ENCODE measurements at regions not wholly inside any gene's neighbourhood (a gene's known extent, or its start where the extent isn't known, plus 50 kb on each side); places are given as distances from the start of the nearest gene placed in this dataset.
"Not testable (repeated sequence)": the region's sequence is repeated elsewhere in the genome, so short reads cannot be mapped to it uniquely, and the experiment has no call there.

DNA sequence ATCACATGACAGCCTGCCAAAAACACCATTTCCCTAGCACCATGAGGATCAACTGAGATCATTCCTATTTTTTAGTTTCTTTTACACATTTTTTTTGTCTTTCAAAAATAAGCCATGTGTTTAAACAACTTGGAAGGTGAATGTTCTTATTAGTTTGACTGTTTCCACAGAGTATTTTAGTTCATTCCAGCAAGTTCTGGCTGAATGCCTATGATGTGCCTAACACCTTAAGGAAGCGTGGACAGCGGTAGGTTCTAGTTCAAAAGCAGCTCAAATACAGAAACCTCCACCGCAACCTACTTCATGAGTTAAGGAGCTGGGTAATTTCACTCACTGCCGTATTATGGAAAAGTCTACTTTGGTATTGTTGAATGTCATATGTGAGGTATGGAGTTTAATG lies 101.3 kb upstream of the ADAMTS9 start:
- no peak for DNase-seq

- DNase-seq = no peak
Observed at GRCh38 chr3:64783200-64783599, 95.4 kb upstream of the ADAMTS9 start.

DNA sequence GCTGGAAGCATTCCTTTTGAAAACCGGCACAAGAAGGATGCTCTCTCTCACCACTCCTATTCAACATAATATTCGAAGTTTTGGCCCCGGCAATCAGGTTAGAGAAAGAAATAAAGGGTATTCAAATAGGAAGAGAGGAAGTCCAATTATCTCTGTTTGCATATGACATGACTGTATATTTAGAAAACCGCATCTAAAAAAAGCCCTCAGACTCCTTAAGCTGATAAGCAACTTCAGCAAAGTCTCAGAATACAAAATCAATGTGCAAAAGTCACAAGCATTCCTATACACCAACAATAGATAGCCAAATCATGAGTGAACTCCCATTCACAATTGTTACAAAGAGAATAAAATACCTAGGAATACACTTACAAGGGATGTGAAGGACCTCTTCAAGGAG lies 93.1 kb upstream of the ADAMTS9 start:
- DNase-seq = not testable (repeated sequence)

GRCh38 chr3:64773137-64773536 lies 85.3 kb upstream of the ADAMTS9 start:
- no peak for DNase-seq

GRCh38 chr3:64766440-64766839 lies 78.6 kb upstream of the ADAMTS9 start:
- no peak for DNase-seq

- no peak for DNase-seq
Observed at GRCh38 chr3:64765947-64766346, 78.1 kb upstream of the ADAMTS9 start.

- no peak for DNase-seq
Observed at GRCh38 chr3:64764386-64764929, 76.7 kb upstream of the ADAMTS9 start.

GRCh38 chr3:64763980-64764379 lies 76.2 kb upstream of the ADAMTS9 start:
- DNase-seq = no peak

DNA sequence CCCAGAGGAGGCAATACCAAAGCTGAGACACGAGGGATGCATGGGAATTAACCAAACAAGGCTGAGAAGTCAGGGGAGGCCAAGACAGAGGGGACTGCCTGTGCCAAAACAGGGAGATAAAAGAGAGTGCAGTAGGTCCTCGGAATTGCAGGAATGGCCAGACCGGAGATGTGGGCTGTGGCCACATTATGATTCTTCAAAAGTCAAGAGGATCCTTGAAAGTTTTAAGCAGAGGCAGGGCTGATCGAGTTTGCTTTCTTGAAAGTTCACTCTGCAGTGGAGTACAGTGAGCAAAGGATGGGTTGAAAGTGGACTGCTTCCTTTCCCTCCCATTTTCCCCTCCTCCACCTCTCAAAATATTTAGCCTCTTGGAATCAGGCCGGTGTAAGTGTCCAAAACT lies 73.9 kb upstream of the ADAMTS9 start:
- no peak for DNase-seq

- DNase-seq = no peak
Observed at GRCh38 chr3:64760258-64760657, 72.5 kb upstream of the ADAMTS9 start.

DNA sequence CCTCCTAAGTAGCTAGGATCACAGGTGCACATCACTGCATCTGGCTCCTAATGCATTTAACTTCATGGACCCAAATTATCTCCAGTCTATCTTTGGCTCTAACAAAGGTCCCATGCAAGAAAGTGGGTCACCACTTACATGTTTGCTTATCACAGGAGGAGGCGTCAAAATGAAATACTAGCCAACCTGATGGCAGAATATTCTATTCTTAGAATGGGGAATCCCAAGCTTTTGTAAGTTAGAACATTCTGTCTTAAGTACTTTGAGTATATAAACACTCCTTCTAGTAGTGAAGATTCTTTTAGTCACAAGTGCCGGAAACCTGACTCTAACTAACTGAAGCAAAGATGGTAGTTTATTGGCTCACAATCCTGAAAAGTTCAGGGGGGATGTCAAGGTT lies 72.0 kb upstream of the ADAMTS9 start:
- DNase-seq = no peak

GRCh38 chr3:64756398-64756986 lies 68.7 kb upstream of the ADAMTS9 start:
- DNase-seq = no peak

DNA sequence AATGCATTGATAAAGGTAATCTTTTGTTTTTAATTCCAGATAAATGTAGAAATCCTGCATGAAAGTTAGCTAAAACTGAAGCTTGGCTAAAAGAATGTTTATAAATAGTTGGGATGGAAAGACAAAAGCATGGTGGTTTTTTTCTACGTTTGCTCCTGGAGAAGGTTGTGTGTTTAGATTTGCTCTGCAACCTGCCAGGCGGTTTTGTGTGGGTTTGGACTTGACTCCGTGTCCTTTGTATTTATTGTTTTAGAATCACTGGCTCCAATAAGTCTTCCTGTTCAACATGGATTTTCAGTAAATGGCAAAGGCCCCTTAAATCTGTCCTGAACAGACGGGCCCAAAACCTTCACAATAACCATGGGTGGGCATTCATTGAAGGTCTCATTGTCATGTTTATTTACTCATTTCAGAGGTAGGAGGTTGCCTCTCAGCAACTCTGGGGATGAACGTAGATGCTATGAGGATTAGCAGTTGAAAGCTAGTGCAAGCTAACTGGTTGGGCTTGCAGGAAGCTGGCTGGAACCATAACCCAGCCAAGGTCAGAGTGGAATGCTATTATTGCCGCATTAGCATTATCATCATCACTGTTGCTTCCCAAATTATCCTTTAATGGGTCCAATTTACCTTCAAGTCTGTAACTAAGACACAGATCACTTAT lies 60.6 kb upstream of the ADAMTS9 start:
- no peak for DNase-seq

GRCh38 chr3:64747679-64748078 lies 59.9 kb upstream of the ADAMTS9 start:
- no peak for DNase-seq

GRCh38 chr3:64743887-64744243 lies 56.1 kb upstream of the ADAMTS9 start:
- DNase-seq = no peak

GRCh38 chr3:64743156-64743886 lies 55.5 kb upstream of the ADAMTS9 start:
- no peak for DNase-seq

GRCh38 chr3:64741341-64741740 lies 53.5 kb upstream of the ADAMTS9 start:
- DNase-seq = no peak

- DNase-seq = no peak
Observed at GRCh38 chr3:64739971-64740631, 52.3 kb upstream of the ADAMTS9 start.

Data from GDM1 (cell line).